ENCODE measurements at regions not wholly inside any gene's neighbourhood (a gene's known extent, or its start where the extent isn't known, plus 50 kb on each side); places are given as distances from the start of the nearest gene placed in this dataset.

DNA sequence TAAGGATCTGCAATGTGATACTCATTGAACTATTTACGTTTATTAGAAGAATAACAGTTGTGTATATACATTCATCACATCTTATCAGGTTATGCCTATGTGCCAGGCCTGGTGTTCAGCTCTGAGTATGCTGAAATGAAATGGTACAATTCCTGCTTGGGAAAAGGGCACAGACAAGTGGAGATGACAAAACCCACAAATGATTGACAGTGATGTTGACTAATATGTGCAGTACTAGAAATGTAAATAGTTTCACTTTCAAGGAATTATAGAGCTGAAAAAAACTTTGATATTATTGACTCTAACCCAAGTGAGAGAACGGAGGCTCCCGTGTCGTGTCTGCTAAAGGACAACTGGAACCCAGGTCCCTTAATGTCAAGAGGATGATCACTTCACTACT lies 386.8 kb upstream of the DACH1 start:
- ATAC-seq (no peak), DNase-seq (no peak)
- H3K4me1 ChIP-seq (ENCODE audit: low read depth): no peaks in the 10 kb centered on the region
- TF ChIP-seq, protein P1, sequence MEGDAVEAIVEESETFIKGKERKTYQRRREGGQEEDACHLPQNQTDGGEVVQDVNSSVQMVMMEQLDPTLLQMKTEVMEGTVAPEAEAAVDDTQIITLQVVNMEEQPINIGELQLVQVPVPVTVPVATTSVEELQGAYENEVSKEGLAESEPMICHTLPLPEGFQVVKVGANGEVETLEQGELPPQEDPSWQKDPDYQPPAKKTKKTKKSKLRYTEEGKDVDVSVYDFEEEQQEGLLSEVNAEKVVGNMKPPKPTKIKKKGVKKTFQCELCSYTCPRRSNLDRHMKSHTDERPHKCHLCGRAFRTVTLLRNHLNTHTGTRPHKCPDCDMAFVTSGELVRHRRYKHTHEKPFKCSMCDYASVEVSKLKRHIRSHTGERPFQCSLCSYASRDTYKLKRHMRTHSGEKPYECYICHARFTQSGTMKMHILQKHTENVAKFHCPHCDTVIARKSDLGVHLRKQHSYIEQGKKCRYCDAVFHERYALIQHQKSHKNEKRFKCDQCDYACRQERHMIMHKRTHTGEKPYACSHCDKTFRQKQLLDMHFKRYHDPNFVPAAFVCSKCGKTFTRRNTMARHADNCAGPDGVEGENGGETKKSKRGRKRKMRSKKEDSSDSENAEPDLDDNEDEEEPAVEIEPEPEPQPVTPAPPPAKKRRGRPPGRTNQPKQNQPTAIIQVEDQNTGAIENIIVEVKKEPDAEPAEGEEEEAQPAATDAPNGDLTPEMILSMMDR (IDR thresholded peaks at IDR 0.05): no peak
- intact Hi-C loops (cut with DNase I, micrococcal nuclease): no loop called here
- H3K4me3 ChIP-seq: no peak overlapping the region
- H3K36me3 ChIP-seq (ENCODE audit: low read depth): no peaks in the 10 kb centered on the region
- no peaks in the 10 kb centered on the region for H3K9me3 ChIP-seq

DNA sequence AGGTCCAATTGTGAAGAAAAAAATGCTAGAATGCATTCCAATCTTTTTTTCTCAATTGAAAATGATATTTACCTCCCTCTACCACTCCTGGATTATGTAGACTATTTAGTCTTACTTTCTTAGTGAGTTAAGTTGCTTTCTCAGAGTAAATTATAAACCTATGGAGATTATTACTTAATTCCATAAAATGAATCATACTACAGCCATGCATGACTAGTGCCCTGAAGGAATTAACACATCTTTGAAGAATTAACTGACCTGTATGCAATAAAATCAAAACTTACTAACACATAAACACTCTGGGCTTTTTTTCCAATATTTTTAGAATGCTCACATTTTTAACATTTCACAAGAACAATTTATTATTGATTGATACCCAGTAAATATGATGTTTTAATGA lies 379.4 kb upstream of the DACH1 start:
- no peaks in the 10 kb centered on the region for H3K36me3 ChIP-seq (ENCODE audit: low read depth)
- no peaks in the 10 kb centered on the region for H3K4me1 ChIP-seq (ENCODE audit: low read depth)
- no peak for ATAC-seq
- no peak overlapping the region for H3K4me3 ChIP-seq
- DNase-seq: no peak
- H3K9me3 ChIP-seq: no peaks in the 10 kb centered on the region
- intact Hi-C loops (cut with DNase I, micrococcal nuclease): no loop called here
- TF ChIP-seq, protein P1 (IDR thresholded peaks at IDR 0.05): no peak

DNA sequence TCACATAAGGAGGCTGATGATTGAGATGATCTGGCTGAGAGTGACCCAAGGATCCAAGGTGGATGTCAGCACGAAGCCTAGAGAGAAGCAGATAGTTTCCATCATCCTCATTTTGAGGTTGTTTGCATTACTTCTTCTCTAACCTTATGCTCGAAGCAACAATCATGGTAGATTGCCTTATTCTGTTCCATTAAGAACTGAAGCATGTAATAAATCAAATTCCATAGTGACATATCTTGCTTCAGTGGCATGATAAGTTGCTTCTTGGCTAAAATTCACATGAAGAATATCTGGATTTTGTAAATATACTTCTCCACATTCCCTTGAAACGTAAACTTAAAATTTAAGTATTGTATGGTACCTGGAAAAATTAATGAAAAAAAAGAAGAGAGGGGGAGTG lies 377.8 kb upstream of the DACH1 start:
- Histone ChIP-seq H3K4me3 (no peak overlapping the region), H3K4me1 (ENCODE audit: low read depth) (no peaks in the 10 kb centered on the region), H3K9me3 (no peaks in the 10 kb centered on the region), H3K36me3 (ENCODE audit: low read depth) (no peaks in the 10 kb centered on the region)
- DNase-seq (no peak), ATAC-seq (no peak)
- TF ChIP-seq, protein P1 (IDR thresholded peaks at IDR 0.05): no peak
- intact Hi-C loops (cut with DNase I, micrococcal nuclease): no loop called here

- intact Hi-C loops (cut with DNase I, micrococcal nuclease): no loop called here
- H3K4me1 ChIP-seq (ENCODE audit: low read depth): no peaks in the 10 kb centered on the region
- ATAC-seq (no peak), DNase-seq (no peak)
- H3K4me3 ChIP-seq: no peak overlapping the region
- no peaks in the 10 kb centered on the region for H3K9me3 ChIP-seq
- no peaks in the 10 kb centered on the region for H3K36me3 ChIP-seq (ENCODE audit: low read depth)
- TF ChIP-seq, protein P1 (IDR thresholded peaks at IDR 0.05): no peak
Observed at GRCh38 chr13:72230131-72230530, 363.1 kb upstream of the DACH1 start.

DNA sequence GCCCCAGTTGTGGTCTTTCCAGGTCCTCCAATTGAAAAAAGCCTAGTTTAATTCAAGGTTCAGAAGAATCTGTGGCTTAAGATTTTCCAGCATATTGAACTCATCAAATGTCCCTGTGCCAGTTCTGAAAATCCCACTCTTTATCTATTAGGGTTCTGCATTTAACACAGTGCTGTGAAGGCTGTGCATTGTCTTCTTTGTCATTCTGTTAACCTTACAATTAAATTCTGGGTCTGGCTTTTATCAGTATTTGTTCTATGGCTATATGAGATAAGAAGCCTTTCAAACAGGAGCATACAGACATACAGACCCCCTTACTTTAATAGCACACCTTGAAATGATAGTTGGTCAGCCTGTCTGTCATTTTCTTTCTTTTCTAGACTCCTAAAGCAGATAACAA lies 362.1 kb upstream of the DACH1 start:
- intact Hi-C loops (cut with DNase I, micrococcal nuclease): no loop called here
- ATAC-seq: no peak
- Histone ChIP-seq H3K36me3 (ENCODE audit: low read depth) (no peaks in the 10 kb centered on the region), H3K4me3 (no peak overlapping the region), H3K9me3 (no peaks in the 10 kb centered on the region), H3K4me1 (ENCODE audit: low read depth) (no peaks in the 10 kb centered on the region)
- DNase-seq: no peak
- TF ChIP-seq, protein P1 (IDR thresholded peaks at IDR 0.05): no peak

DNA sequence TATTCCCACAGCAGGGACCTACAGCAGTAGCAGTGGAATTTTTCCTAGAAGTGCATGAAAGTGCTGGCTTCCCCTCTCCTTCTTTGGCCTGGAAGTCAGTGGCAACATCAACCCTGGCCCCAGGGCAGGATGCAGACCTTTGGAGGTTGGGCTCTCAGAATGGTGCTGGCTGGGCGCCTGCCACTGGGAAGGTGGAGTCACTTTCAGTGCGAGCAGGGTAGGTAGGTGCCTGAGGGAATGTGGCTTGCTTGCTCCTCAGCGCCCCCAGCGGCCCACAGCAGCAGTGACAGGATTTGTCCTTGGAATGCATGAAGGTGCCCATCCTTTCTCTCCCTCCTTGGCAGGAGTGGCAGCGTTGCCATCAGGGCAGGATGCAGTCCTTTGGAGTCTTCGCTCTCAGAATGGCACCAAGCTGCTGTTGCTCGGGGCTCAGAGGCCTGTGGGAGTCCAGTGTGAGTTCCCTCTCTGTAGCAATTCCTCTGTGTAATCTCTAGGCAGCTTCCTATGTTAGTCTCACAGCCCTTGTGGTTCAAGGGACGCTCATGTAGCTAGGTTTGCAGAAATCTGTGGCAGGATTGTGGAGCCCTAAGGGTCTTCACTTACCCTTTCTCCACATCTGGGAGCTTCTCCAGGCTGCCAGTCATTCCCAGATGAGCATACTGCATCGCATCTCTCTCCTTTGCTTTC lies 354.4 kb upstream of the DACH1 start:
- TF ChIP-seq, protein P1 (IDR thresholded peaks at IDR 0.05): peak; percentile 36
- intact Hi-C loops (cut with DNase I, micrococcal nuclease): no loop called here
- DNase-seq (peak; percentile 38 to 54 (median 54)), ATAC-seq (peak; percentile 96)
- no peak overlapping the region for H3K4me3 ChIP-seq
- H3K9me3 ChIP-seq: no peaks in the 10 kb centered on the region
- H3K36me3 ChIP-seq (ENCODE audit: low read depth): no peaks in the 10 kb centered on the region
- H3K4me1 ChIP-seq (ENCODE audit: low read depth): no peaks in the 10 kb centered on the region

Measured in mucosa of descending colon (tissue), 3 donors.